GM19468 (cell line): ENCODE measurements at regions not wholly inside any gene's neighbourhood (a gene's known extent, or its start where the extent isn't known, plus 50 kb on each side); places are given as distances from the start of the nearest gene placed in this dataset.

Source experiments
- ATAC-seq: cut with Tn5 transposase; IDR thresholded peaks from one replicate; pipeline ENCODE4 v1.9.1; 2021; ENCODE audit warnings: mild to moderate bottlenecking, moderate library complexity, moderate number of reproducible peaks; ENCODE audit not compliant: unreplicated experiment; ENCODE audit errors: extremely low read depth

- ATAC-seq, result no peak
Measured at GRCh38 chr12:58541300-58541690, 379.0 kb downstream of the LRIG3 start.

GRCh38 chr12:58544281-58544680, 376.0 kb downstream of the LRIG3 start:
- no peak for ATAC-seq

GRCh38 chr12:58547217-58547616, 373.1 kb downstream of the LRIG3 start:
- ATAC-seq, result no peak

GRCh38 chr12:58548801-58549200, 371.5 kb downstream of the LRIG3 start:
- ATAC-seq, result no peak

- no peak for ATAC-seq
Measured at GRCh38 chr12:58554522-58555157, 365.7 kb downstream of the LRIG3 start.

GRCh38 chr12:58557171-58557570, 363.1 kb downstream of the LRIG3 start:
- no peak for ATAC-seq

- no peak for ATAC-seq
Measured at GRCh38 chr12:58557661-58558060, 362.6 kb downstream of the LRIG3 start.

GRCh38 chr12:58563621-58564020, 356.7 kb downstream of the LRIG3 start:
- ATAC-seq, result no peak

- ATAC-seq, result no peak
Measured at GRCh38 chr12:58564721-58565120, 355.6 kb downstream of the LRIG3 start.

- ATAC-seq, result no peak
Measured at GRCh38 chr12:58566599-58566998, 353.7 kb downstream of the LRIG3 start.

- no peak for ATAC-seq
Measured at GRCh38 chr12:58567189-58567588, 353.1 kb downstream of the LRIG3 start.

GRCh38 chr12:58570411-58570810, 349.9 kb downstream of the LRIG3 start:
- no peak for ATAC-seq

GRCh38 chr12:58575256-58575655, 345.0 kb downstream of the LRIG3 start:
- ATAC-seq, result no peak

- ATAC-seq, result no peak
Measured at GRCh38 chr12:58576081-58576480, 344.2 kb downstream of the LRIG3 start.

- ATAC-seq, result no peak
Measured at GRCh38 chr12:58576916-58577315, 343.4 kb downstream of the LRIG3 start.

GRCh38 chr12:58580095-58580494, 340.2 kb downstream of the LRIG3 start:
- ATAC-seq, result no peak

GRCh38 chr12:58583529-58583928, 336.8 kb downstream of the LRIG3 start:
- ATAC-seq, result no peak

- ATAC-seq, result no peak
Measured at GRCh38 chr12:58583940-58584339, 336.4 kb downstream of the LRIG3 start.

GRCh38 chr12:58584880-58585279, 335.4 kb downstream of the LRIG3 start:
- no peak for ATAC-seq

- no peak for ATAC-seq
Measured at GRCh38 chr12:58586762-58587161, 333.5 kb downstream of the LRIG3 start.

- ATAC-seq, result no peak
Measured at GRCh38 chr12:58588770-58589169, 331.5 kb downstream of the LRIG3 start.

GRCh38 chr12:58592475-58593207, 327.7 kb downstream of the LRIG3 start:
- ATAC-seq, result no peak
